ENCODE measurements at regions not wholly inside any gene's neighbourhood (a gene's known extent, or its start where the extent isn't known, plus 50 kb on each side); places are given as distances from the start of the nearest gene placed in this dataset.

DNA sequence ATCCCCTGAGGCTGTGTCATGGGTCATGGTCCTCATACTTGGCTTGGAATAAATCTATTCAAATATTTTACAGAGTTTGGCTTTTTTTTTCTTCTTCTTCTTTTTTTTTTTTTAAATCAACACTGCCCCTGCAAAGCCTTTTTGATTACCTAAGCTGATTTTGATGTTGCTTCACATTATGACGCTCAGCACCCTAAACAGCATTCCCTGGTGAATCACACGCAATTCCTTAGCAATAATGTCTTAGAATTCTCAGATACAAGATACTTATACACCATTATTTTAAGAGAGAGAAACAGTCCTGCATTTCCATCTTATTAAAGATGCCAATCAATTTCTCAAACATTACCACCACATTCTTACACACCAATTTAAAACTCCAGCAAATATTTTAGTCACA lies 323.7 kb upstream of the IGFBP3 start:
- H3K27me3 ChIP-seq: no peaks in the 10 kb centered on the region
- WGBS, 2 donors: 91 to 99% methylated on average over 2 of the region's 2 CpGs
- TF ChIP-seq, protein P1, sequence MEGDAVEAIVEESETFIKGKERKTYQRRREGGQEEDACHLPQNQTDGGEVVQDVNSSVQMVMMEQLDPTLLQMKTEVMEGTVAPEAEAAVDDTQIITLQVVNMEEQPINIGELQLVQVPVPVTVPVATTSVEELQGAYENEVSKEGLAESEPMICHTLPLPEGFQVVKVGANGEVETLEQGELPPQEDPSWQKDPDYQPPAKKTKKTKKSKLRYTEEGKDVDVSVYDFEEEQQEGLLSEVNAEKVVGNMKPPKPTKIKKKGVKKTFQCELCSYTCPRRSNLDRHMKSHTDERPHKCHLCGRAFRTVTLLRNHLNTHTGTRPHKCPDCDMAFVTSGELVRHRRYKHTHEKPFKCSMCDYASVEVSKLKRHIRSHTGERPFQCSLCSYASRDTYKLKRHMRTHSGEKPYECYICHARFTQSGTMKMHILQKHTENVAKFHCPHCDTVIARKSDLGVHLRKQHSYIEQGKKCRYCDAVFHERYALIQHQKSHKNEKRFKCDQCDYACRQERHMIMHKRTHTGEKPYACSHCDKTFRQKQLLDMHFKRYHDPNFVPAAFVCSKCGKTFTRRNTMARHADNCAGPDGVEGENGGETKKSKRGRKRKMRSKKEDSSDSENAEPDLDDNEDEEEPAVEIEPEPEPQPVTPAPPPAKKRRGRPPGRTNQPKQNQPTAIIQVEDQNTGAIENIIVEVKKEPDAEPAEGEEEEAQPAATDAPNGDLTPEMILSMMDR (IDR thresholded peaks at IDR 0.05): no peak
- TF ChIP-seq POLR2A (IDR thresholded peaks at IDR 0.05): no peak
- intact Hi-C loops (cut with DNase I): no loop called here
- DNase-seq: no peak
- H3K9me3 ChIP-seq: no peaks in the 10 kb centered on the region
- H3K4me1 ChIP-seq: no peaks in the 10 kb centered on the region
- no peaks in the 10 kb centered on the region for H3K36me3 ChIP-seq
- no peak overlapping the region for H3K27ac ChIP-seq
- no peak overlapping the region for H3K4me3 ChIP-seq (replicated peaks in 1 of 3)

- no peak for DNase-seq
- H3K36me3 ChIP-seq: no peaks in the 10 kb centered on the region
- intact Hi-C loops (cut with DNase I): no loop called here
- no peaks in the 10 kb centered on the region for H3K9me3 ChIP-seq
- WGBS, 2 donors: 20 to 29% methylated on average over 1 of the region's 1 CpG
- TF ChIP-seq POLR2A (IDR thresholded peaks at IDR 0.05): no peak
- TF ChIP-seq, protein P1 (IDR thresholded peaks at IDR 0.05): no peak
- no peak overlapping the region for H3K27ac ChIP-seq
- H3K27me3 ChIP-seq: no peaks in the 10 kb centered on the region
- H3K4me3 ChIP-seq (replicated peaks in 1 of 3): no peak overlapping the region
- H3K4me1 ChIP-seq: no peaks in the 10 kb centered on the region
These were observed 322.3 kb upstream of the IGFBP3 start for GRCh38 chr7:46243406-46243805.

- Histone ChIP-seq H3K36me3 (no peaks in the 10 kb centered on the region), H3K9me3 (no peaks in the 10 kb centered on the region), H3K27ac (no peak overlapping the region), H3K4me1 (no peaks in the 10 kb centered on the region), H3K4me3 (replicated peaks in 1 of 3) (no peak overlapping the region), H3K27me3 (no peaks in the 10 kb centered on the region)
- no peak for TF ChIP-seq POLR2A (IDR thresholded peaks at IDR 0.05)
- TF ChIP-seq, protein P1 (IDR thresholded peaks at IDR 0.05): no peak
- no peak for DNase-seq
- intact Hi-C loops (cut with DNase I): no loop called here
- WGBS, 2 donors: 92 to 95% methylated on average over 5 of the region's 5 CpGs
These were observed 318.8 kb upstream of the IGFBP3 start for GRCh38 chr7:46239846-46240245.

DNA sequence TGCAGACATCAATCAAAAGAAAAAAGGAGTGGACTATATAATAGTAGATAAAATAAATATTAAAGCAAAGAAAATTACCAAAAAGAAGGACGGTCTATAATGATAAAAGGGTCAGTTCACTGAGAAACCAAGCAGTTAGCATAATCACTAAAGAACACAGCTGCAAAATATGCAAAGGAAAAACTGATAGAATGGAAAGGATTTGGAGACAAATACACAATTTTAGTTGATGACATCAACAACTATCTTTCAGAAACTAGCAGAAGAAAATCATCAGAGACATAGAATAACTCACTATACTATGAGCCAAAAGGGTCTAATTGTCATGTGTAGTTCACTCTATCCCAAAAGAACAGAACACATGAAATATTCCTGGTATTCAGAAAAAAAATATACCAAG lies 316.4 kb upstream of the IGFBP3 start:
- intact Hi-C loops (cut with DNase I): no loop called here
- 88 to 95% methylated on average over 1 of the region's 1 CpG for WGBS, 2 donors
- Histone ChIP-seq H3K4me3 (replicated peaks in 1 of 3) (no peak overlapping the region), H3K27me3 (no peaks in the 10 kb centered on the region), H3K27ac (no peak overlapping the region), H3K36me3 (no peaks in the 10 kb centered on the region), H3K9me3 (no peaks in the 10 kb centered on the region), H3K4me1 (no peaks in the 10 kb centered on the region)
- TF ChIP-seq, protein P1 (IDR thresholded peaks at IDR 0.05): no peak
- TF ChIP-seq POLR2A (IDR thresholded peaks at IDR 0.05): no peak
- no peak for DNase-seq

DNA sequence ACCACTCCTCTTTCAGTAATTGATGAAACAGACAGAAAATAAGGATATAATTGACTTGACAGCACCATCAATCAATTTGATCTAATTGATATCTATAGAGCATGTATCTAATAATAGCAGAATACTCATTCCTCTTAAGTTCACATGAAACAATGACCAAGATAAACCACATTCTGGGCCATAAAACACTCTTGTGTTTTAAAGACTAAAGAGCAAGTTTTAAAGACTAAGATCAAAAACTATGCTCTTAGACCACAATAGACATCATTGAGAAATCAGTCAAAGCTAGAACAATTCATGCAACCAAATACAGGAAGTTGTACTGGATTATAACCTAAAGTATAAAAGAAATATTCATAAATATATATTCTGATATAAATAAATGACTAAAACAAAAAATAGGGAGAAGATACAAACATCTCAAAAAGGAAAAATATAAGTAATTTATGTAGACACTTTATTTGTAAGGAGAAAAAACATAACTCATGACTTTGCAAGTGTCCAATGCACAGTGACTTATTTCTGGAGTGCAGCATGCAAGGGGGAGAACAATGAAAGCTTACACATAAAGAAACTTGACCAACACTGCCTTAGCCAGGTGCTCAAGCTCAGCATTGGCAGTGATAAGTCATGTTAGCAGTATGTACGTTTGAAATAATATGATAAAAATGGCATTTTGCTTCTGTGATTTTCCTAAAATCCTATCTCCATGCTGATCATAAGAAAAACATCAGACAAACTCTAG lies 312.7 kb upstream of the IGFBP3 start:
- no peak for DNase-seq
- H3K4me3 ChIP-seq (replicated peaks in 1 of 3): no peak overlapping the region
- TF ChIP-seq POLR2A (IDR thresholded peaks at IDR 0.05): no peak
- intact Hi-C loops (cut with DNase I): no loop called here
- WGBS, 2 donors: 76 to 77% methylated on average over 1 of the region's 1 CpG
- H3K36me3 ChIP-seq: no peaks in the 10 kb centered on the region
- no peaks in the 10 kb centered on the region for H3K4me1 ChIP-seq
- no peak overlapping the region for H3K27ac ChIP-seq
- H3K27me3 ChIP-seq: no peaks in the 10 kb centered on the region
- no peaks in the 10 kb centered on the region for H3K9me3 ChIP-seq

DNA sequence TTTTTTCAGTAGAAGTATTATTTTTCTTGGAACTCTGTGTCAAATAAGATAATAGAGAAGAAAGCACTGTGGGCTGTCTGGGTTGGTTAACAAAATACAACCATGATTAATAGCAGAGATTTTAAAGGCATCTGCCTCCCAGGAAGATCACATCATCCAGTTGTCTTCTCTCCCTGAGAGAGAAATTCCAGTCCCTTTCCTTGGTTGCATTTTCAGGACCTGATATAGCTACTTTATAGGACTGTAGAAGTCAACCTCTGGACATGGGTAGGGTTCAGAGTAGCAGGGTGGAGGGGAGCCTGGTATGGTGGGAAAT lies 309.9 kb upstream of the IGFBP3 start:
- no peaks in the 10 kb centered on the region for H3K36me3 ChIP-seq
- TF ChIP-seq, protein P1 (IDR thresholded peaks at IDR 0.05): no peak
- no peak for TF ChIP-seq POLR2A (IDR thresholded peaks at IDR 0.05)
- H3K27me3 ChIP-seq: no peaks in the 10 kb centered on the region
- intact Hi-C loops (cut with DNase I): no loop called here
- no peaks in the 10 kb centered on the region for H3K4me1 ChIP-seq
- no peak for DNase-seq
- no peak overlapping the region for H3K27ac ChIP-seq
- H3K9me3 ChIP-seq: no peaks in the 10 kb centered on the region
- H3K4me3 ChIP-seq (replicated peaks in 1 of 3): no peak overlapping the region

Data from thyroid gland (tissue), 4 donors.